Thoracic aorta (tissue), 2 donors: ENCODE measurements at regions not wholly inside any gene's neighbourhood (a gene's known extent, or its start where the extent isn't known, plus 50 kb on each side); places are given as distances from the start of the nearest gene placed in this dataset.

Experiments used
- ATAC-seq: fragments of 150-250 bp; one replicate; pipeline ENCODE4 v1.8.0; 2017; ENCODE audit warnings: low read depth; ENCODE audit not compliant: insufficient number of reproducible peaks, low FRiP score
- DNase-seq: peaks from one replicate; pipeline ENCODE4 v3.0.0-alpha.2; 2020; ENCODE audit warnings: low spot score
- H3K27ac ChIP-seq, 2 donors: fragments of 200-600 bp; sonication (generic); 1 replicate in 1 of 2; 2 replicates in 1 of 2; pipeline ENCODE4 v1.5.1; 2016; ENCODE audit warnings: mild to moderate bottlenecking in 2 of 2, moderate library complexity in 2 of 2
- H3K27me3 ChIP-seq: fragments of 200-600 bp; sonication (generic); replicated peaks from 2 replicates; pipeline ENCODE4 v1.6.0; 2016; ENCODE audit warnings: mild to moderate bottlenecking; ENCODE audit not compliant: insufficient read depth
- H3K36me3 ChIP-seq: fragments of 200-600 bp; sonication (generic); one replicate; pipeline ENCODE4 v1.5.1; 2016
- H3K4me1 ChIP-seq, 2 donors: fragments of 200-600 bp; sonication (generic); 1 replicate in 1 of 2; 2 replicates in 1 of 2; pipeline versions ENCODE4 v1.5.1 to v1.6.0; 2016; ENCODE audit warnings: low read depth in 2 of 2, mild to moderate bottlenecking in 1 of 2; ENCODE audit not compliant: control insufficient read depth in 1 of 2
- H3K4me3 ChIP-seq: fragments of 200-600 bp; sonication (generic); 2 replicates; pipeline ENCODE4 v1.5.1; 2016; ENCODE audit warnings: mild to moderate bottlenecking
- H3K9me3 ChIP-seq: fragments of 200-600 bp; sonication (generic); 2 replicates; pipeline ENCODE4 v1.5.1; 2016
- TF ChIP-seq, protein P1 (sequence below): fragments of 200-600 bp; sonication (generic); IDR thresholded peaks from one replicate; pipeline ENCODE4 v1.5.1; 2019; ENCODE audit warnings: antibody characterized with exemption

DNA sequence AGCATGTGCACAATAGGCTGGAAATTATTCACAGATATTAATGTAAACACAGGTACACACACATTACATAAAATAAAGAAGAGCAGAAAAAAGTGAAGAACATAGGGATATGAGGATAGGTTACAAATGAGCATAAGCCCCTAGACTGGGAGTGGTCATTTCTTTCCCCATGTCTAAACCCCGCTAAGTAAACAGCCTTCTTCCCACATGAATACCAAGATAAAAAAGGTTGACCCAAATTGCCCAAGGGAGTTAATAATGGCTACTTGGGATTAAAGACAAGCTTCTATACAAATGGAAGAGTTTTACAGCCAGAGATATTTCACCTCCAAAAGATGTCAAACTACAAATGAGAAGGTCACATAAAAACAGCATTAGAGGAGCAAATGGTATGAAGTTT is 527.1 kb upstream of the CELF2 start:
- Histone ChIP-seq H3K27me3 (no peaks in the 10 kb centered on the region), H3K36me3 (no peaks in the 10 kb centered on the region), H3K9me3 (no peaks in the 10 kb centered on the region), H3K27ac (no peak overlapping the region), H3K4me3 (no peak overlapping the region), H3K4me1 (peaks cover 0 to 6% of the 10 kb centered on the region in 2 donors)
- ATAC-seq (no peak), DNase-seq (no peak)
- TF ChIP-seq, protein P1, sequence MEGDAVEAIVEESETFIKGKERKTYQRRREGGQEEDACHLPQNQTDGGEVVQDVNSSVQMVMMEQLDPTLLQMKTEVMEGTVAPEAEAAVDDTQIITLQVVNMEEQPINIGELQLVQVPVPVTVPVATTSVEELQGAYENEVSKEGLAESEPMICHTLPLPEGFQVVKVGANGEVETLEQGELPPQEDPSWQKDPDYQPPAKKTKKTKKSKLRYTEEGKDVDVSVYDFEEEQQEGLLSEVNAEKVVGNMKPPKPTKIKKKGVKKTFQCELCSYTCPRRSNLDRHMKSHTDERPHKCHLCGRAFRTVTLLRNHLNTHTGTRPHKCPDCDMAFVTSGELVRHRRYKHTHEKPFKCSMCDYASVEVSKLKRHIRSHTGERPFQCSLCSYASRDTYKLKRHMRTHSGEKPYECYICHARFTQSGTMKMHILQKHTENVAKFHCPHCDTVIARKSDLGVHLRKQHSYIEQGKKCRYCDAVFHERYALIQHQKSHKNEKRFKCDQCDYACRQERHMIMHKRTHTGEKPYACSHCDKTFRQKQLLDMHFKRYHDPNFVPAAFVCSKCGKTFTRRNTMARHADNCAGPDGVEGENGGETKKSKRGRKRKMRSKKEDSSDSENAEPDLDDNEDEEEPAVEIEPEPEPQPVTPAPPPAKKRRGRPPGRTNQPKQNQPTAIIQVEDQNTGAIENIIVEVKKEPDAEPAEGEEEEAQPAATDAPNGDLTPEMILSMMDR = no peak

DNA sequence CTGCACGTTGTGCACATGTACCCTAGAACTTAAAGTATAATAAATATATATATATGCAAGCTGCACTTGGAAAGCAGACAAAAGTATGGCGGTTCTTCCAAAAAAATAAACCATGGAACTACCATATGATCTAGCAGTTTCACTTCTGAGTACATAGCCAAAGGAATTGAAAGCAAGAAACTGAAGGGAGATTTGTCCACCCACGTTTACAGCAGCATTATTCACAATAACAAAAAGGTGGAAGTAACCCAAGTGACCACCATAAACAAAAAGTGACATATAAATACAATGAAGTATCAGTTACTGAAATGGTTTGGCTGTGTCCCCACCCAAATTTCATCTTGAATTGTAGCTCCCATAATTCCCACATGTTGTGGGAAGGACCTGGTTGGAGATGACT is 525.3 kb upstream of the CELF2 start:
- no peak for ATAC-seq

DNA sequence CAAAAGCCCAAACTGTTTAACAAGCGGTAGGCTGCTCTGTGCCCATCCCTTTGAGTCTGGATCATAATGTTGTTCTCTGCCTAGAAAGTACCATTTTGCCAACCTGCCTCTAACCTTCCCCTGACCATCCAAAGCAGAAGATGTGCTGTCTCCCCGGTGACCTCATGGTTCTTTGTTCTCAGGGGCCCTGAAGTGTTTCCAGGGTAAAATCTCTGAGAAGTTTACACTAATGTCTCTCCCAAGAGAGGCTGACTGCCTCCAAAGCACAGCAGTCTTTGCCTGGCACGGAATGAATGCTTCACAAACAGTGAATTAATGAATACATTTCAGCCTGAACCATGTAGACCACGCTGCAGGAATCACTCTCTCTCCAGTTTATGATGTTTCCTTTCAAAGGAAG is 523.8 kb upstream of the CELF2 start:
- H3K4me1 ChIP-seq = peaks cover 0 to 6% of the 10 kb centered on the region in 2 donors
- TF ChIP-seq, protein P1 = no peak
- H3K36me3 ChIP-seq = no peaks in the 10 kb centered on the region
- H3K4me3 ChIP-seq = no peak overlapping the region
- DNase-seq (no peak), ATAC-seq (no peak)
- no peaks in the 10 kb centered on the region for H3K9me3 ChIP-seq
- no peak overlapping the region for H3K27ac ChIP-seq
- H3K27me3 ChIP-seq = no peaks in the 10 kb centered on the region

More for the DNA sequence above, 525.3 kb upstream of the CELF2 start:
- no peak for DNase-seq
- no peaks in the 10 kb centered on the region for H3K36me3 ChIP-seq
- no peaks in the 10 kb centered on the region for H3K27me3 ChIP-seq
- H3K4me3 ChIP-seq = no peak overlapping the region
- peaks cover 0 to 6% of the 10 kb centered on the region in 2 donors for H3K4me1 ChIP-seq
- H3K9me3 ChIP-seq = no peaks in the 10 kb centered on the region
- TF ChIP-seq, protein P1 = no peak
- no peak overlapping the region for H3K27ac ChIP-seq

DNA sequence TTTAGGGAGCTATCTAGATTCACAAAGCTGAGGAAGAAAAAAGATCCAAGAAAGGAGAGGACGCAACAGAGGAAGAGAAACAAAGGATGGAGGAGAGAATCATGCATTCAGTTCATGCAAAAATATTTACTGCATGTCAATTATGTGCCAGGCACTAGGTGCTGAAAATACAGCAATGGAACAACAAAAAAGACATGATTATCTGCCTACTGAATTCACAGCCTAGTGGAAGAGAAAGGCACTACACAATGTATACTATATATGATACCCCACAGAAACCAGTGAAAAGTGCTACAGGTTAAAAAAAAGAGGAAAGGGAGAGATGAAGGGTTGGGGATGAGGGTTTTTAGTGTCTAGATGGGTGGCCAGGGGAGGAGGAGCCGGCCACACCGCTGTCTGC is 520.4 kb upstream of the CELF2 start:
- no peak overlapping the region for H3K4me3 ChIP-seq
- no peaks in the 10 kb centered on the region for H3K36me3 ChIP-seq
- no peaks in the 10 kb centered on the region for H3K27me3 ChIP-seq
- no peaks in the 10 kb centered on the region for H3K4me1 ChIP-seq
- ATAC-seq = no peak
- DNase-seq = no peak
- TF ChIP-seq, protein P1 = no peak
- no peaks in the 10 kb centered on the region for H3K9me3 ChIP-seq
- no peak overlapping the region for H3K27ac ChIP-seq

DNA sequence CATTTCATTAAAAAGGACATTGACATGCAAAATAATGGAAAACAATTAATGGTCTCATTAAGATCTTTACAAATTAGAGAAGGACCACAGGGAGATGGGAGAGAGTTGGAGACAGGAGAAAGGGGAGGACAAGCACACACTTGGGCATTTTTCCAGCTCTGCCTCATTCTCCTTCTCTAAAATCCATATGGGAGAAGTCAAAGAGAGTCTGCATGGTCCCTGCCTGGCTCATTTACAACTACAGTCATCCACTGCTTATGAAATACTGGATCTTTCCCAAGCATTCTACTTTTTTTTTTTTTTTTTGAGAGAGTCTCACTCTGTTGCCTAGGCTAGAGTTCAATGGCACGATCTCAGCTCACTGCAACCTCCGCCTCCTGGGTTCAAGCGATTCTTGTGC is 518.9 kb upstream of the CELF2 start:
- Histone ChIP-seq H3K27ac (no peak overlapping the region), H3K4me3 (no peak overlapping the region), H3K4me1 (no peaks in the 10 kb centered on the region), H3K27me3 (no peaks in the 10 kb centered on the region), H3K36me3 (no peaks in the 10 kb centered on the region), H3K9me3 (no peaks in the 10 kb centered on the region)
- TF ChIP-seq, protein P1 = no peak
- no peak for ATAC-seq
- DNase-seq = no peak
